ENCODE measurements at regions not wholly inside any gene's neighbourhood (a gene's known extent, or its start where the extent isn't known, plus 50 kb on each side); places are given as distances from the start of the nearest gene placed in this dataset.

- TF ChIP-seq CTCF (IDR thresholded peaks at IDR 0.05) (no peak), POLR2A (IDR thresholded peaks at IDR 0.05) (no peak), EP300 (IDR thresholded peaks at IDR 0.05) (no peak)
These were observed 107.7 kb downstream of the EHF start for GRCh38 chr11:34728609-34729008.
